NCI-H1417 (cell line): ENCODE measurements at regions not wholly inside any gene's neighbourhood (a gene's known extent, or its start where the extent isn't known, plus 50 kb on each side); places are given as distances from the start of the nearest gene placed in this dataset.
"Not testable (repeated sequence)": the region's sequence is repeated elsewhere in the genome, so short reads cannot be mapped to it uniquely, and the experiment has no call there.

ENCODE experiments used
- DNase-seq, 3 experiments: peaks; one replicate each; lab custom pipeline; 2025; lab: John Stamatoyannopoulos, UW

DNA sequence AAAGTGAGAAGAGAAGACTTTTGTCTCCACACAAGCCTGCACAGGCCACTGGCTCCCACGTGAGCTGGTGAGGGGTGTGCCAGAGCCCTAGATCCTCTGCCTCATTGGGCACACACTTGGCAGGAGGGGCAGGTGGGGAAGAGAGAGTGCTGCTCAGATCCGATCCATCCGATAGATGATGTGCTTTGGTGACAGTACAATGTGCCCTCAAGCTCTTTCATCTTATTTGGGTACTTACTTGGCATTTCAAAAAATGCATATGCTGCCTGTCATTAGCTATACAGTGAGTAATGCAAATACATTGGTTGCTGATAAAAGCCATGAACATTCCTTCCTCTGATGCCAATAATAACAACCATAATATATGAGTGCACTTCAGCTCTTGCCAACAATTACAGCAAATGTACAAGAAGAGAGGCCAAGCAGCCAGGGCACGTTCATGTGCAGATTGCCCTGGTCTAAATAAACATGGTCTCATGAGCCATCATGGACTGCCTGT, 255.3 kb downstream of the VAPA start:
- peak in 2 of 3 experiments; percentile 30 to 78 for DNase-seq

DNA sequence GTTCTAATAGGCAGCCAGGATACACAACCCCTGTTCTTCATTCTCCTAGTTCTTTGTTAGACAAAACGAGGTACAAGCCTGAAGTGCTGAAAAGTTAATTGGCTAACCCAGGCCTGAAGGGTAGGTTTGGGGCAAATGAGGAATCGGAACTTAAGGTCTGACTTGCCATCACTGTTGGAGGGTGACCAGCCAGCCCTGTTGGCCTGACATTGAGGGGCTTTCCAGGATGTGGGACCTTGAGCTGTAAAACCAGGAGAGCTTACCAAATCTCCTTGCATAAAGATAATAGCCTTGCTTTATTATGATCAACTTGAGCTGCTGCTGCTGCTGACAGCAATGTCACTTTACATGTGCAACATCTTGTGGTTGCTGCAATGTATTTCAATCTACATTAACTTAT, 256.0 kb downstream of the VAPA start:
- peak in 2 of 3 experiments; percentile 18 to 60 for DNase-seq

DNA sequence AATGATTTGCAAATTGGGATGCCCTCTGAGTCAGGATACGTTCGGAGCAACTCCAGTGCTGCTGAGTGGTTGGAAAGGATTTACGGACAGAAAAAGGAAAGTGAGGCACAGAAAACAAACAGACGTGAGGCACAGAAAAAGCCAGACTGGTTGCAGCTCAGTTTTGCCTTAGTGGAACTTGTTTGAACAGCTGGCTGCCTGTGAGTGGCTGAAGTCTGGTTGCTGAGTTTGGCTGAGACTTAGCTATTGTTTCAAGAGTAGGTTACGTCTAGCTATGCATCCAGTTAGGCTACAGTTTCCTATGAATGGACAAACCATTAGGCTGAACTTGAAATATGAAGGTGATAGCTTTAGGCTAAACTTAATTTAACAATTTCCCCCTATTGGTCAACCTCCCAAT, 256.6 kb downstream of the VAPA start:
- peak; percentile 5 to 67 (median 16) for DNase-seq

DNA sequence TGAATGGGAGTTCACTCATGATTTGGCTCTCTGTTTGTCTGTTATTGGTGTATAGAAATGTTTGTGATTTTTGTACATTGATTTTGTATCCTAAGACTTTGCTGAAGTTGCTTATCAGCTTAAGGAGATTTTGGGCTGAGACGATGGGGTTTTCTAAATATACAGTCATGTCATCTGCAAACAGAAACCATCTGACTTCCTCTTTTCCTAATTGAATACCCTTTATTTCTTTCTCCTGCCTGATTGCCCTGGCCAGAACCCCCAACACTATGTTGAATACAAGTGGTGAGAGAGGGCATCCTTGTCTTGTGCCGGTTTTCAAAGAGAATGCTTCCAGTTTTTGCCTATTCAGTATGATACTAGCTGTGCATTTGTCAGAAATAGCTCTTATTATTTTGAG, 261.5 kb downstream of the VAPA start:
- DNase-seq = not testable (repeated sequence)

DNA sequence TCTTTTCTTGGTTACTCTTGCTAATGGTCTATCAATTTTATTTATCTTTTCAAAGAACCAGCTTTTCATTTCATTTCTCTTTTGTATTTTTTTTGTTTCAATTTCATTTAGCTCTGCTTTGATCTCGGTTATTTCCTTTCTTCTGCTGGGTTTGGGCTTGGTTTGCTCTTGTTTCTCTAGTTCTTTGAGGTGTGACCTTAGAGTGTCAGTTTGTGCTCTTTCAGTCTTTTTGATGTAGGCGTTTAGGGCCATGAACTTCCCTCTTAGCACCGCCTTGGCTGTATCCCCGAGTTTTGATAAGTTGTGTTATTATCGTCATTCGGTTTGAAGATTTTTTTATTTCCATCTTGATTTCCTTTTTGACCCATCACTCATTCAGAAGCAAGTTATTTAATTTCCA, 265.5 kb downstream of the VAPA start:
- DNase-seq = not testable (repeated sequence)

DNA sequence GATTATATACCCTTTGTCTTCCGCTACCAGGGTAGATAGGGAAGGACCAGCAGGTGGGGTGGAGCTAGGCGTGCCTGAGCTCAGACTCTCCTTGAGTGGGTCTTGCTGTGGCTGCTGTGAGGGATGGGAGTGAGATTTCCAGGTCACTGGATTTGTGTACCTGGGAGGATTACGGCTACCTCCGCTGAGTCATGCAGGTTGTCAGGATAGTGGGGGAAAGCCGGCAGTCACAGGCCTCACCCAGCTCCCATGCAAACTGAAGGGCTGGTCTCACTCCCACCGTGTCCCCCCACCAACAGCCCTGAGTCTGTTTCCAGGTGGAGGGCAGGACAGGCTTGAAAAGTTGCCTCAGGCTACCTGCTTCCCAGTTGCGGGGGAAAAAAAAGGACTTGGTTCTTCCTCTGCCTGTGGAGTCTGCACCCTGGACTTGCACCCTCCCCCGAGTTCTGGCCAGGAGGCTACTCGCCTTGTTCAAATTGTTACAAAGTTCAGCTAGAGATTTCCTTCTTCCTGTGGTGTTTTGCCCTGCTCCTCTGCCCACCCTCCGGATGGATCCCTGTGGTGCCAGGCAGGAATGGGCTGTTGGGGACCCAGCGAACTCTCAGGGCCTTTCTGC, 268.3 kb downstream of the VAPA start:
- DNase-seq = peak in 1 of 3 experiments; percentile 6

DNA sequence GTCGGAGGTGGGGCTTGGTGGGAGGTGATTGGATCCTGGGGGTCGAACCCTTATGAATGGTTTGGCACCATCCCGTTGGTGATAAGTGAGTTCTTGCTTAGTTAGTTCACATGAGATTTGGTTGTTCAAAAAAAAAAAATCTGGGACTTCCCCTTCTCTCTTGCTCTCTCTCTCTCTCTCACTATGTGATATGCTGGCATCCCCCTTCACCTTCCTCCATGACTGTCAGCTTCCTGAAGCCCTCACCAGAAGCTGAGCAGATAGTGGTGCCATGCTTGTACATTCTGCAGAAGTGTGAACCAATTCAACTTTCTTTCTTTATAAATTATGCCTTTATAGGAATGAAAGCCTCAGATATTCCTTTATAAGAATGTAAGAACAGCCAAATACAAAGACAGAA, 269.7 kb upstream of the APCDD1 start:
- DNase-seq = no peak

DNA sequence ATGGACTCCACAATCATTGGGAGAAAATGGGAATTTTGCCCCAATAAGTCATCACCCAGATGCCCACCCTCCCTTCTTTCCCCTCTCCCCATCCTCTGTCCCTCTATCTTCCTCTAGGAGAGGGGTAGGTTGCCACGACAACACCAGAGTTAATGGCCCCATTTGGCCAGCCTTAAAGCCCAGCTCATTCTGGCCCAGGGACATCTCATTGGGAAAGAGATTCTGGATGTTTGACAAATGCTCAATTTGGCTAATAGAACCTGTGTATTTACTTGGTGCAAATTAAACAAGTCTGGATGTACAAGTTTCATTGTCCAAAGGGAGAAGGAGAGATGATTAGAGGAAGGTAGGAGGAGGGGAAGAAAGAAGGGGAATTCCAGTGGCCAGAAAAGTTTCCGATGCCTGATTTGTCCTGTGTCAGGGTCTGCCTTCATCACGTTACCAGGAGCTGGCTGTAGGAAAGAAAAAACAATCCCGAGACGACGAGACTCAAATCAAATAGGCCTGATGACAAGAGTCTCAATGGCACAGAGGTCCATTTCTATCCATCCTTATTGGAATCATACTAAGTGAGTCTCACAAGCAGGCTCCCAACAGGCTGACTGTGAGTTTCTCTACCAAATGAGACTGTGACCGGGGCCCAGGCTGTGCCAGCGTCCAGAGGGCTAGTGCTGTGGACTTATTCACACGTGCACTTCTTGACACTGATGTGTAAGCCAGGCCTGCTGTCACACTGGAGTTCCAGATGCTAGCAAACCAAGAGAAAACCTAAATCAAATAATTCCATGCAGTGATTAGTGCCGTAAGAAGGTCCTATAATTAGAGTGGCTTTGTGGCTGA, 265.2 kb upstream of the APCDD1 start:
- DNase-seq = no peak

DNA sequence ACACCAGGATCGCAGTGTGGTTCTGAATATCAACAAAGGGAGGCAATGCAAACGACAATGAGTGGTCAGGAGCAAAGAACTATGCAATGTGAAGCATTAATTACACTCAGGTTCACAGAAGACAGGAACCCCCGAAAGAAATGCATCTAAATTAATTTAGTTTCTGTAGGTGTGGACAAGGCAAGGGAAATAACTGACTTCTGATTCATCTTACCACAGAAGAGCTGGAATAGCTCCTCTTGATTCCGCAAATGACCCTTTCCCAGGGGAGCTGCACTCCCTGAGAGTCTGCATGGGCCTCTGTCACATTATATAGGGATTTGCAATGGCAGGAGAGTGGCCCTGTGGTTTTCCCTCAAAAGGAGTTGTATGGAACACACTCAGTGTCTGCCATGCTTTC, 263.9 kb upstream of the APCDD1 start:
- DNase-seq = no peak

DNA sequence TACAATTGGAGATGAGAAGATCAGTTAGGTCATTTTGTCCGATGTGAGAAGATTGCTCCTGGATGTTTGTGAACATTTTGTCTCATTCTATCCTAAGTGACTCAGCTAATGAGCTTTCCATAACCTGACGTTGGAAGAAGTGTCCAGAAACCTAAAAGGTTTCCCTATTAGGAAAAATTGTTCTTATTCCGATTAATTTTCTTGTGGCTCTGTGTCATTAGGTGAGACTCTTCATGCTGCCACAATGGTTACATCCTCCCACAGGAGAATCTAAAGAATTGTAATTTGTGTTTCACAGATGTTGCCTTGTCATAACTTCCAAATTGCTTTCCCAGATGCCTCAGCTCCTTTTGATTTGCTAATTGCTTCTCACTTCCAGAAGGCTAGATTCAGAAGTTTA, 261.0 kb upstream of the APCDD1 start:
- no peak for DNase-seq

DNA sequence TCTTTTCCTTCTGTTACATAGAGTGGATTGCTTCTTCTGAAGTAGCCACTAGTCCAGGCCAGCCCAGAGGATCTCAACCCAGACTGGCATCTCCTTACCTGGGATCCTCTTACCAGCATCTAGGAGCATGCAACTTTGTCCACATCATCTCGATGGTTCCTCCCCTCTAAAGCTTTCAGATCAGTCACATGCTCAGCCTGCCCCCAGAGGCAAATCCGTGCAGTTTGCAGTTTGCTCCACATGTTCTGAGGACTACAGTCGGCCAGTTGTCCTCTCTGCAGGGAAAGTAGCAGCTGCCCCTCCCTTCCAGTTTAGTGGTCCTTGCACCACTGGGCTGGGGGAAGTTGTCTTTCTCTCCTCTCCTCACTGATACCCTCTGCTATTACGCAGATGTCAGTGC, 259.8 kb upstream of the APCDD1 start:
- DNase-seq = no peak

DNA sequence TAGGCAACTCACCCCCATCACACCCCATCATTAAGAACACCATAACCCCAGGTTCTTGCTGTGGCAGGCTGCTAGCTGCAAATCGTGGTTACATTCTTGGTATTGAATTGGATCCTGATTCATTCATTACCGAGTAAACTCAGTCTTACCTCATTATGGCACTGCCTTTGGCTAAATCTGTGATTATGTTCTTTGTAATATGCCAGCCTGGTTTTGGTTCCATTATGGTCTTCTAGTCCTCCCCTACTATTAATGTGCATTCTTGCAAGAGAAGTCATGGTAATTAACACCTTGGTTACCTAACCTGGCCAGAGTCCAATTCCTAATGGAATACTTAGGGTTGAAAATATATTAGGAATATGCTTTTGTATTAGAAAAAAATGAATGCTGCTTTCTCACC, 258.9 kb upstream of the APCDD1 start:
- peak in 2 of 3 experiments; percentile 23 to 78 for DNase-seq

DNA sequence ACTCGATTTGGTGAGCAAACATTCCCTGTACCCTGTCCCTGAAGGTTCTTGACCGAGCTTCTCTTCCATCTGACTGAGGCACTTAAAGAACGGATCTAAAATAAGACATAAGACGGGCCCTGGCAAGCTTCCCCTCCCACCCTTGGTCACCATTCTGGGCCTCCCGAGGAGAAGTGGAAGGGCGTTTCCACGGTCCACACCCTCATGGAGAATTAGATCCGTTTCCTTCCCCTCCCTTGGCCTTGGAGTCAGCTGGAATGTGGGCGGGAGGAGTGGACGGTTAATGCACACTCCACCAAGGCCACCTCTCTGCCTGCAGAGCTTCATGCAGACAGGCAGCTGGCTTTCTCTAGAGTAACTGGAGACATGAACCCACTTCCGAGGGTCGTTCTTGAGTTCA, 257.3 kb upstream of the APCDD1 start:
- no peak for DNase-seq

DNA sequence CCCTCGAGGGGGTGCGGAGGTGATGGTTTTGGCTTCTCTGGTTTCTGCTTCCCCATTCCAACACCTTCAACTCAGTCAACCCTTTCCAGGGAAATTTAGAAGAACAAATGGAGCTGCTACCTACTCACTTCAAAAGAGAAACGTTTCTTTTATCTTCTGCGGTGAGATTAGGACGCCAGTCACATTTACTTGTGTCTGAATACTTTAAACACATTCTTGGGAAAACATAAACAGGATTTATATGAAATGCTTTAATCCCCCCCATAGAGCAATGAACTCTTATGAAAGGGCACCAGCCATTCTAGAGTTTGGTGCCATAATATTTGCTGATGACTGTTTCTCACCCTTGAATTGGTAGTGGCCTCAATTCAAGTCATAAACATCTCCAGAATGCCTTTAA, 253.2 kb upstream of the APCDD1 start:
- DNase-seq = no peak

DNA sequence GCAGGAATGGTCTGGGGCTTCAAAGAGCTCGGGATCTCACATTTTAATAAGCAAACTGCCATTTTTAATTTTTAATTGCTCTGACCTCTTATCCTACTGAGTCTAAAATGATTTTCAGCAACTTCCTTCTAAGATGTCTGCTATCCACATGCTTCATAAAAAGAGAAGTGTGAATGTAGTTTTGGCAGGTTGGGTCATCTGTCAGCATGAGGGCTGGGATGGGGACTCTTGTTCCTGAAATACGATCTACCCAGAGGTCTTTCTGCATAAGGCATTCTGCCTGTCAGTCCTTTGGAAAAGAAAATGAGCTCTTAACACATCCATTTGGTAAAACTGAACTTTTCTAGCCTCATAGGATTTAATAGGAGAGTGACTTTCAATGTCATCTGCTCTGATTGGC, 252.8 kb upstream of the APCDD1 start:
- DNase-seq = no peak

DNA sequence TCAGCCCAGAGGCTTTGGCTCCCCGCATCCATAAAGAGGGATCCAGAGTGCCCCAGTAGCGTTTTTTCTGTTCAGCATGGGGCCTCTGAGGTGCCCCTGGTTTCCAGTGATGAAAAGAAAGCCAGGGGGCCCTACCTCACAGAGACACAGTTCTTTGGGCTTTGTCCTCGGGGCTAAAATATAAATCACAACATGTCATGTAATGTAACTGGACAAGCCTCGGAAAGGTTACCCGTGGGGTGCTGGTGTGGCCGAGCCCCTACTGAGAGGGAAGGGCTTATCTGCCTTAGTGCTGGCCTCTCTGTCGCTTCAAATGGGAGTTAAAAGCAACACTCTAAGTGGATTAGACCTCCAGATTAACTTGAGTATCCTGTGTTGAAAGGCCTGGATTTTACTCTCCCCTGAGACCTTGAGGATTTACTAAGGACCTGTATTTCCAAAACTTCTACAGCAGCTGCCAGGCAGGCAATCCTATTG, 251.6 kb upstream of the APCDD1 start:
- DNase-seq = peak in 1 of 3 experiments; percentile 41

DNA sequence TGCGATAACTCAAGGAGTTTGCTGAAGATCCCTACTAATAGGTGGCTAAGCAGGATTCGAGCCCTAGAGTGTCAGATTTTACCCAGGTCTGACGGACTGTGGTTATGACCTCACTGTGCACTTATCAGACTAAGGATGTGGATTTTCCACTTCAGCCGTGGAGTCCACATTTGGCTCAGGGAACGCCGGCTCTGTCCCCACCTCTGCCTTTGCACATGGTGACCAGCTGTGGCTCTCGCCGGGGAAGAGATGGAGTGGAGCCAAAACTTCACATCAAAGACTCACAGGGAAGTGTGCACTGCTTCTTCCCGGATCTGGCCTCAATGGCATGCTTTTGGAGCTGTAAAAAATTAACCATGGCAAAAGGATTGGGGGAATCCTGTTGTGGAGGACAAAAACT, 249.3 kb upstream of the APCDD1 start:
- DNase-seq = no peak

DNA sequence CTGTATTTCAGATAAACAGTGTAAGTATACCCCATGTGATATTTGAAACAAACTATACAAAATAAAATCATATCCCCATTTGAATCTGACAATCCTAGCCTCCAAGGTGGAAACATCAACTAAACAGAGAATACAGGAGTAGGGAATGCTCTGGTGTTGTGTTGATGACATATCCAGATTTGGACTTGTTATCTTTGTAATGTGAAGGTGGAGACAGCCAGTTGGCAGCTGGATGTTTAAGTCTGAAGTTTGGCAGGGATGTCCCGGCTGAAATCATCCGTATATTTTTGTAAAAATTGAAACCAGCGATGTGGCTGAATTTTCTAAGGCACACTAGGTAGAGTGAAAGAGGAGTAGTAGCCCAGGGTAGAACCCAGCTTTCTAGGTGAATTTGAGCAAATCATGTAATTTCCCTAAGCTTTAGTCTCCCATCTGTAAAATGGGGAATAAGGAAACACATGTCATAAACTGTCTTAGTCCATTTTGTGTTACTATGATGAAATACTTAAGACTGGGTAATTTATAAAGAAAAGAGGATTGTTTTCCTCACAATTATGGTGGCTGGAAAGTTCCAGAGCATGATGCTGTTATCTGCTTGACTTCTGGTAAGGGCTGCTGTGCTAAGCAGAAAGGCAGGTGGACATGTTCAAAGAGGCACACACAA, 246.6 kb upstream of the APCDD1 start:
- no peak for DNase-seq

DNA sequence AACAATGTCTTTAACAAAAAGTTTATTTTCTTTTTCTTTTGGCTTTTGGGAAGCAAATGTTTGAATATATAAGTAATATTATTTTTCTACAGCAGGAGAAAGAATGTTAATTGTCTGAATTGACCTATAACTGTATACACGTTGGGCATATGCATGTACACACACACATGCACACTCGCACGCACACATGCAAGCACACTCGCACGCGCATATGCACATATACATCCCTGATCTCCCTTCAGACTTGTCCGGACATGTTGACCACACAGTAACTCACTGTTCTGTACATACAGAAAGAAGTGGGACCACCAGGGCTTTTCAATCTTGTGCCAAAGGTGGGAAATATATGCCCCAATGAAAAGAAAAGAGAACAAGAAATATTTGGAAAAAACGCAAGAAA, 245.1 kb upstream of the APCDD1 start:
- DNase-seq = no peak

DNA sequence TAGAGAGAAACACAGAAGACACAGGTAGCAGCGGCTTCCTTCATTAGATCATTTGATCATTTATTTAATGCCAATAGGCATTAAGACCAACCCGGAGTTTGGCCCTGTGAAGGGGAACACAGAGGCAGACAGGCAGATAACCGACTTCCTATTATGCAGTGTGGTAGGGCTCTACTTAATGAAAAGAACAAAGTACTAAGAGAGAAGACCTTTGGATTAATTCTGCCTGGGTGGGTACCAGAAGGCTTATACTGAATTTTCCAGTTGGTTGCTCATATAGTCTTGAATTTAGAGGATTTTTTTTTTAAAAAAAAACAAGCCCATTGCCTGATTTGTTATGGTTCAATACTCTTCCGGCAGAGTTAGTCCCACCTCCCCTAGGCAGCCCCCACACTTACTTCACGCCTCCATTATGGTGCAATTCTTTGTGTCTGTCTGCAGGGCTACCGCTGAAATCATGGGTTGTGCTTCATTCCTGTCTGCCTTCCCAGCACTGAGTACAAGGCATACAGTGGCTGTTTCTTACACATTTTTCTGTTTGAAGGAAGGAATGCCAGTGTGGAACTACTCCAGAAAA, 244.3 kb upstream of the APCDD1 start:
- no peak for DNase-seq

DNA sequence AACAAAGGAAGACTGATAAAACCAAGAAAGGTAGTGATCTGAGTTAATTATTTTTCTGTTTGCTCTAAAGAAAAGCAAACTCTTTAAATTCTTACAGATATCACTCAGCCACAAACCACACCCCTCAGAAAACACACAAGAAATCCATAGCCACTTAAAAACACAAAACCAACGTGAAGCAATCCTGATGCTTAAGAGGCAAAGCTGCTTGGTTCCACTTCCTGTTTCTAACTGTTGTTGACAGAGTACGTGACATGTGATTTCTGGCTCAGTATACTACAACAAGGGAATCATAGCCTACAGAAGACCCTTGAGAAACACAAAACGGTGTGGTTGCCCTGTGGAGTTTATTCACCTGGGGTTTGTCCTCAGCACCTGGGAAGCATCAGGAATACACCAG, 240.9 kb upstream of the APCDD1 start:
- peak; percentile 22 to 81 (median 46) for DNase-seq

DNA sequence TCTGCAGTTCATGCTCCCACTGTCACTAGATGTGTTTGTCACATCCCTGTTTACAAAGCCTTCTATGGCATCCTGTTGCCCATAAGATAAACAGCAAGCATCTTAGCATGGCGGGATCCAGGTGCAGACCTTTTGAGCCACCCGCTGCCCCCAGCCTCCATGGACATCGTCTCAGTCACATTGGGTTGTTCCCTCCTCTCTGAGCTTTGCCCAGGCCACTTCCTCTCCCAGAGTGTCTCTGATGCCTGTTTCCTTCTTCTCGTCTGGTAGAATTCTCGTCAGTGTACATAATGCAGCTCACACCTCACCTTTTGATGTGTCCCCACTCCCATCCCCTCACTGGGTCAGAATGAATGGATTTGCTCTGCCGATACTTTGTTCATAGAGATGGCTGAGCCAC, 239.0 kb upstream of the APCDD1 start:
- DNase-seq = no peak
